ENCODE measurements at regions not wholly inside any gene's neighbourhood (a gene's known extent, or its start where the extent isn't known, plus 50 kb on each side); places are given as distances from the start of the nearest gene placed in this dataset.
A peak's percentile ranks its signal among the peaks of the same experiment; 100 is the strongest.
"Not testable (repeated sequence)": the region's sequence is repeated elsewhere in the genome, so short reads cannot be mapped to it uniquely, and the experiment has no call there.

- DNase-seq = no peak
Observed at GRCh38 chr6:116982401-116982800, 105.4 kb downstream of the RFX6 start.

GRCh38 chr6:116983375-116983774 lies 106.3 kb downstream of the RFX6 start:
- DNase-seq = no peak

DNA sequence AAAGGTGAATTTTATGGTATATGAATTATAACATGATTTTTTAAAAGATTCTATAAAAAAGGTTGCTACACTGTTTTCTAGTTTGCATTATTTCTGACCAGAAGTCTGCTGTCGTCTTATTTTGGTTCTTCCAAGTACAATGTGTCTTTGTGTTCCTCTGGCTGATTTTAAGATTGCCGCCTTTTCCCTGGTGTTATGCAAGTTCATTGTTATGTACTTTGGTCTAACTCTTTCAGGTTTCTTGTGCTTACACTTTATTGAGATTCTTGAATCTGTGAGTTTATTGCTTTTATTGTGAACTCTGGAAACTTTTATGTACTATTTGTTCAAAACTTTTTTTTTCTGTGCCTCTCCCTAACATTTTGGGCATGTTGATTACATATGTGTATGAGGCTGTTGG lies 109.8 kb downstream of the RFX6 start:
- DNase-seq = no peak

DNA sequence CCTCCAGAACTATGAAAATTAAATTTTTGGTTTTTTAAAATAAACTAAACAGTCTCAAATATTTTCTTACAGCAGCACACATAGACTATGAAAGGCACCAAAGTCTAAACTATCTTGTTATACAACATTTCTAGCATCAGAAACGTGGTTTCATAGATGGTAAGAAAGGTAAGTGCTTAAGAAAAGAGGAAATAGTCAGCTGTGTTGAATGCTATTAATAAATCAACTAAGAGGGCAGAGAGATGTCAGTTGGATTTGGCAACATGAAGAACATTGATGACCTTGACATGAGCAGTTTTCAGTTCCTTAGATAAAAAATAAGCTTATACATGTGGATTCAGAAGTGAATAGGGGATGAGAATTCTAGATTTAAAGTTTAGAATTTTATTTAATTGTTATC lies 113.6 kb downstream of the RFX6 start:
- no peak for DNase-seq

GRCh38 chr6:116992546-116992945 lies 115.5 kb downstream of the RFX6 start:
- no peak for DNase-seq

GRCh38 chr6:116994447-116994846 lies 117.4 kb downstream of the RFX6 start:
- DNase-seq = no peak

- no peak for DNase-seq
Observed at GRCh38 chr6:116996842-116997241, 119.8 kb downstream of the RFX6 start.

DNA sequence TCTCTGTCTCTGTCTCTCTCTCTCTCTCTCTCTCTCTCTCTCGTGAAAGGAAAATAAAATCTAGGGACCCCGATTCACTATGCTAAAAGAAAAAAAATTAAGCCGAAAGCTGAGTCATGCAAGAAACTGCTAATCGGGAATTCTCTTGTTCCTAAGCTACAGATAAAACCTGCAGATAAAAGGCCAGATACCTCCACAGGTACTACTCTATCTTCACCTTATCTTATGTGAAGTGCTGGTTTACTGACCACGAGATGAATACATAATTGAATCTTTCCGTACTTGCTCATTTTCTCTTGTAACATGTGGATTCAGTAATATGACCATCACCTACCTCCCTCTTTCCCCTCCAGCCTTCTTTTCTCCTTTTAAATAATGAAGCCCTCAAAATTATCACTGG lies 120.5 kb downstream of the RFX6 start:
- DNase-seq = no peak

GRCh38 chr6:117007659-117008058 lies 130.6 kb downstream of the RFX6 start:
- no peak for DNase-seq

GRCh38 chr6:117008618-117009017 lies 131.6 kb downstream of the RFX6 start:
- no peak for DNase-seq

GRCh38 chr6:117014641-117015473 lies 137.8 kb downstream of the RFX6 start:
- not testable (repeated sequence) for DNase-seq

GRCh38 chr6:117015474-117015804 lies 138.4 kb downstream of the RFX6 start:
- not testable (repeated sequence) for DNase-seq

DNA sequence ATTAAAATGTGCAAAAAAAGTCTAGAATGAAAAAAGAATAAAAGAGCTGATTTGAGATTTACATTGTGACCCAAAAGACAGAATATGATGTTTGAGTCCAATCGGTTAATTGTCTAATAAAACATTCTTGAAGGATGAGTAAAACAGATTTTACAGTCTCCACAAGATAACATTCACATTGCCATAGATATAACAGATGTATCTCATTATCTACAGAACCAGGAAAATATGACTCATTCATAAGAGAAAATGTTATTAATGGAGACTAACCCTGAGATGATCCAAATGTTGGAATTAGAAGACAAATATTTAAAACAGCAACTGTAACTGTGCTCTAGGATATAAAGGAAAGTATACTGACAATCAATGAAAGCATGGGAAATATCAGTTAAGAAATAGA lies 141.7 kb downstream of the RFX6 start:
- no peak for DNase-seq

GRCh38 chr6:117022774-117023173 lies 145.7 kb downstream of the RFX6 start:
- no peak for DNase-seq

DNA sequence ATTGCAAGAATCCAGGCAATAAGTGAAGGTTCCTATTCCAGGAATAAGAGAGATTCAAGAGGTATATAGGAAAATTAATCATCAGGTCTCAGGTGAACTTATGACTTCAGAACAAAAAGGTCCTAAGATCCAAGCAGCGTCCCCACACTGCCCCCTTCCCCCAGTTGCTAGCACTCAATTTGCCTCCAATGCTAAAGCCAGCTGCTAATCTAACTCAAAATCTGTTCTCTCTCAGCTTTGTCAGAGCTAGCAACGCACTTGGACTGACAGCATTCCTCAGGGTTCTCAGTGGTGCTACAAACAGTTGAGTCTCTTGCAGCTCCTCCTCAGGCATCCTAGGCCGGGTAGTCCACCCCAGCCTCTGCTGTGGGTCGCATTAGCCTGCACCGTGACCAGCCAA lies 148.3 kb downstream of the RFX6 start:
- DNase-seq = no peak

DNA sequence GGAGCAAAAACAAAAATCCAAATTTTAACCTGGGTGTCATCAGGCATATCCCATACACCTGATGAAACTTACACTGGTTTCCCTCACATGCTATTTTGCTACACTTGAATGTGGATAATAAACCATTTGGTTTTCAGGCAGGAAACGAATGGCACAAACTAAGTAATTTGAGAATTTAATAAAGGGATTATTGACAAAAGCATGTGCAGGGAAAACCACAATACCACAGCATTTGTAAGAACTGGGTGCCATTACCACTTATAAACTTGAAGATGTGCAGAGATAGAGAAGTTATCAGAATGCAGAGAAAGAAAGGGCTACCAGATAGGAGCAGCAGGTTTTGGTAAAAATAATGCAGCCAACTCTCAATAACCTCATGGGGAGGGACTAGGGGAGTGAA lies 151.2 kb downstream of the RFX6 start:
- no peak for DNase-seq

DNA sequence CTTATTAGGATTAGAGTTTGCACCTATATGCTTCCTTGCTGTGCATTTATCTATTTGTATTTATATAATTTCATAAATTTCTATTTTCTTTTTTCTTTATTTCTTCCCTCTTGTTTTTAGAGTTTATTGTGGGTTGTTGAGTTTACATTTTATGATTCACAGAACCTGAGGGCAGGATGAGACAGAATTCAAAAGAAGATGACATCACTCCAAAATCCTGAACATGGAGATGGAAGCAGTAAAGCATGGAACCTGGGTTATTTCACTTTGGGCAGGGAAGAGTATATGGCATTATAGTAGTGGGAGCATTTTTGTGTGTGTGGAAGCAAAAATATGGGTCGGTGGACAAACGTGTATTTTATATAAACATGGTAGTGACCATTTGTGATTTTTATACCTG lies 157.5 kb downstream of the RFX6 start:
- DNase-seq = no peak

DNA sequence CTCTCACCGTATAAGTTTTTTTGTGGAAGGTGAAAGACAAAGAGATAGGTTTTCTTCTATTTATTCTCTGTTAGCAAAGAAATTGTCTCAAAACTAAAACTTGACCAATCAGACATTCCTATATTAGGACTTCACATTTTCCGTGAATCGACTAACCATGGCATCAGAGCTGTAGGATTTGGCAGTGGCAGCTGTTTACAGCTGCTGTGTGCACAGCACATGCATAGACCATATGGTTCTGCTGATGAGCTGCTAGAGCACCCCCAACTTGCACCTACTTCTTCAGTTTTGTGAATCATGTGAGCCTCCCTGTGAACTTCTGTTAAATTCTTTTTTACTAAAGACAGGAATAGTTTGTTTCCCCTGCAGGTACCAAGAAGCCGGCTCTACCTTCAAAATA lies 157.9 kb downstream of the RFX6 start:
- no peak for DNase-seq

DNA sequence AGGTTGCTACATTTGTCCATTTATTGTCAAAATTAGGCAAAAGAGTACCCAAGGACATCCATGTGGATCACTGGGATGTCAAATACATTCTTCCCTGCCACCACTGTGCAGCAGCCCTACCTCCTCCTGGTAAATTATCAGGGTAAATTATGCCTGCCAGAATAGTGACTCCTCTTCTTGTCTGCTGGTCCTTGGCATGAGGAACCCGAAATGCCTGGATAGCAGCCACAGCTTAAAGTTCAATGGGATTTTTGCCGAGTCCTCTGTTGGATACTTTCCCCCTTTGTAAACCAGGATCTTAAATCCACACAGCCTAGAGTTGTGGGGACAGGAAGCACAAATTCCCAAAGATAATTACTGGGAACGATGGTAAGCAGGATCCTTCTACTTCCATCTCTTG lies 173.3 kb downstream of the RFX6 start:
- no peak for DNase-seq

GRCh38 chr6:117072134-117072533 lies 193.2 kb upstream of the VGLL2 start:
- peak; percentile 1 to 27 for DNase-seq

DNA sequence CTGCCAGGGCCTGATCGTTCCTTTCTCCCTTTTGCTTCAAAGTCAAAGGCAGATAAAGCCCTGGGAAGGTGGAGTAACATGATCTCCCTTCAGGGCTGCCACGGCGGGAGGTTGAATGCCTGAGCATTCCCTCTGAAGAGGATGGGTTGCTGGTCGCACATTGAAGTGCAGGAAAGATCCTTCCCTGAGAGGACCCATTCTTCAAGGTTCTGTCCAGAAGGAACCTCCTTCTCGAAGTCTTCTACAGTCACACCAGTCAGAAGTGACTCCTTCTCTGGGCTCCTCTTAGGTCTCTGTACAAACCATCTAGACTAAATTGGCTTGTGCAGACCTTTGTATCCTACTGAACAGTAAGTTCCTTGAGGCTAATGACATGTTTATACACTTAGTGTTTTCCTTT lies 192.6 kb upstream of the VGLL2 start:
- no peak for DNase-seq

GRCh38 chr6:117074672-117075071 lies 190.7 kb upstream of the VGLL2 start:
- DNase-seq = no peak

DNA sequence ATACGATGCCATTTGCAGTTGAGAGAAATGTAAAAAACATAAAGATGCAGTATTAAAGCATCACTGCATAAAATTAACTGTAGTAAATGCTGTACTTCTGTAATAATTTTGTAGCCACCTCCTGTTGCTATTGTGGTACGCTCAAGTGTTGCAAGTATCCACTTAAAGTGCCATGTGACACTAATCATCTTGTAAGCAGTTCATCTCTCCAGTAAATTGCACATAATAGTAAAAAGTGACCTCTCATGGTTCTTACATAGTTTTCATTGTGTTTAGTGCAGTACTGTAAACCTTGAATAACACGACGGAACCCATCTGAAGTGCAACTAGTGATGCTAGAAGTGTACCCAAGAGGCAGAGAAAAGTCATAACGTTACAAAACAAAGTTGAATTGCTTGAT lies 190.1 kb upstream of the VGLL2 start:
- DNase-seq = no peak

GRCh38 chr6:117076076-117076475 lies 189.3 kb upstream of the VGLL2 start:
- DNase-seq = no peak

- DNase-seq = no peak
Observed at GRCh38 chr6:117077300-117077699, 188.1 kb upstream of the VGLL2 start.

All from SHP77 (cell line).